Glomerular endothelial cell (primary cell): ENCODE measurements at regions not wholly inside any gene's neighbourhood (a gene's known extent, or its start where the extent isn't known, plus 50 kb on each side); places are given as distances from the start of the nearest gene placed in this dataset.

Experiments
- DNase-seq: peaks from one replicate; pipeline ENCODE4 v3.0.0-alpha.2; 2011; ENCODE audit warnings: low read depth, low spot score; ENCODE audit errors: extremely low read depth

DNA sequence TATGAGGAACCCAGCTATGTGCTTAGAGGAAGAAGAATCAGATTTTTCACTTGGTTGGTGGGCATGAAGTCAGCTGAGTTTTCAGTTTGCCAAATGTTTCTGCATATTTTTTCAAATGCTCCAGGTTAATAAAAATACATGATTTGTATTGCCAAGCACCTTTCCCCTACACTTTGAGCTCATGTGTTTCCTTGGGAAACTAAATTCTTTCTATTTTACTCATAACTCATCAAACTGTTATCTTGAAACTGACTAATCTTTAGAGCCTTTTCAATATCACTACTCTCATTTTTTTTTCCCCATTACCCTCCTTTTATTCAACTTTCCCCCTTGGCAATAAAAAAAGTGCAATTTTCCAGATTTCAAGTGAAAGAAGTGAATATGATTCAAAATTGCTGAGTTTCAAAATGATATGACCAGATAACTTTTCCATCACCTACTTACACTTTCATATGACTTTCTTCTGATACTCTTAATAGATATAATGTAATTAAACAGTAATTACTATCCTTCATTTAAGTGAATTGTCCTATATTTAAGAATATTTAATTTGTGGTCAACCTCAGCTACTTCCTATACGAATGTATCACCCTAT, 91.9 kb upstream of the SOX6 start:
- no peak for DNase-seq

- no peak for DNase-seq
These were observed 85.1 kb upstream of the SOX6 start for GRCh38 chr11:16441461-16441860.

GRCh38 chr11:16440136-16440535, 83.8 kb upstream of the SOX6 start:
- no peak for DNase-seq

- DNase-seq: no peak
These were observed 77.7 kb upstream of the SOX6 start for GRCh38 chr11:16434036-16434435.

- no peak for DNase-seq
These were observed 74.3 kb upstream of the SOX6 start for GRCh38 chr11:16430674-16431073.

- no peak for DNase-seq
These were observed 65.5 kb upstream of the SOX6 start for GRCh38 chr11:16421826-16422225.

- DNase-seq: no peak
These were observed 62.2 kb upstream of the SOX6 start for GRCh38 chr11:16418428-16419097.

- DNase-seq: no peak
These were observed 56.3 kb upstream of the SOX6 start for GRCh38 chr11:16412525-16413172.

DNA sequence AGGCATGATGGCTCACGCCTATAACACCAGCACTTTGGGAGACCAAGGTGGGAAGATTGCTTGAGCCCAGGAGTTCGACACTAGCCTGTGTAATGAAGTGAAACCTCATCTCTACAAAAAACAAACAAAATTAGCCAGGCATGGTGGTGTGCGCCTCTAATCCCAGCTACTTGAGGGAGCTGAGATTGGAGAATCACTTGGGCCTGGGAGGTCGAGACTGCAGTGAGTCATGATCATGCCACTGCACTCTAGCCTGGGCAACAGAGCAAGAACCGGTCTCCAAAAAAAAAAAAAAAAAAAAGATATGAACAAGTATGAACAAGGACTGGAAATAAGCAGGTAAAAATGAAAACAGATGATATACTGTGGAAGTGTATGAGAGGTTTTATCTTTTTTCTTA, 54.1 kb upstream of the SOX6 start:
- DNase-seq: no peak

DNA sequence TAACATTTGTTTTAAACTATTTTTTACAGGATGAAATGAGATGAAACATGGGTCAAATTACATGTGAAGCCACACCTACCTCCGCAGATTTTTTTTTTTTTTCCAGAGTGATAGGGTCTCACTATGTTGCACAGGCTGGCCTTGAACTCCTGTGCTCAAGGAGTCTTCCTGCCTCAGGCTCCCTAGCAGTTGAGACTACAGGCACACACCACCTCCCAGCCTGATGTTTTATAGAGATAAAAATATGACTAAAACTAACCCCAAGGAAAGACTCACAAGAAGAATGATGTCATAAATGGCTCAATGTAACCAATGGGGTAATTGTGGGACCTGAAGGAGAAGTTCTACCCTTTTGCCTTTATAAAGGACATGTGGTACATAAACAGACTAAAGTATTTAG, 52.3 kb upstream of the SOX6 start:
- DNase-seq: no peak

- DNase-seq: no peak
These were observed 49.9 kb upstream of the SOX6 start for GRCh38 chr11:16406226-16406625.
